ENCODE measurements at regions not wholly inside any gene's neighbourhood (a gene's known extent, or its start where the extent isn't known, plus 50 kb on each side); places are given as distances from the start of the nearest gene placed in this dataset.

- 0 out of 2 replicates have a peak, but pooled peaks have one; percentile 24 for TF ChIP-seq ZNF609 (CRISPR knock-in tag; IDR thresholded peaks at IDR 0.05; ENCODE audit: borderline replicate concordance)
- TF ChIP-seq CBFB (CRISPR knock-in tag; IDR thresholded peaks at IDR 0.05) = 0 out of 2 replicates have a peak, but pooled peaks have one; percentile 53
- no peak for TF ChIP-seq ZNF518B (CRISPR knock-in tag; IDR thresholded peaks at IDR 0.05)
- TF ChIP-seq ZNF592 (IDR thresholded peaks at IDR 0.05) = peak; percentile 91
- no peak for TF ChIP-seq GTF2B (IDR thresholded peaks at IDR 0.05; ENCODE audit: extremely low read depth, insufficient read length)
- no peak for TF ChIP-seq ZSCAN32 (CRISPR knock-in tag; IDR thresholded peaks at IDR 0.05)
- TF ChIP-seq ZNF408 (CRISPR knock-in tag; IDR thresholded peaks at IDR 0.05; ENCODE audit: low read depth) = no peak
- no peak for TF ChIP-seq HBP1 (CRISPR knock-in tag; IDR thresholded peaks at IDR 0.05)
These were observed 115.1 kb upstream of the JUN start (continued) for GRCh38 chr1:58898739-58899586.
